ENCODE measurements at regions not wholly inside any gene's neighbourhood (a gene's known extent, or its start where the extent isn't known, plus 50 kb on each side); places are given as distances from the start of the nearest gene placed in this dataset.

GRCh38 chr2:239585422-239585821, 184.6 kb upstream of the HDAC4 start:
- Histone ChIP-seq H3K9me3 (replicated peaks in 1 of 2; ENCODE audit: control insufficient read depth in 1 of 2, insufficient read depth in 1 of 2, low read length in 2 of 2) (no peaks in the 10 kb centered on the region), H3K27me3 (ENCODE audit: control insufficient read depth in 2 of 2, insufficient read depth in 2 of 2, low read length in 2 of 2) (no peaks in the 10 kb centered on the region), H3K4me2 (replicated peaks; ENCODE audit: extremely low read depth, low read length, poor library complexity, severe bottlenecking) (no peak overlapping the region), H3K4me1 (ENCODE audit: control insufficient read depth in 1 of 2, insufficient read depth in 2 of 2, low read length in 2 of 2) (peaks cover 30 to 36% of the 10 kb centered on the region in 2 donors), H3K36me3 (replicated peaks in 1 of 2; ENCODE audit: control insufficient read depth in 1 of 2, insufficient read depth in 2 of 2, low read length in 2 of 2) (no peaks in the 10 kb centered on the region), H3K79me2 (ENCODE audit: insufficient read depth, low read length) (no peaks in the 10 kb centered on the region), H3K27ac (ENCODE audit: low read depth in 1 of 2, low read length in 2 of 2) (no peak overlapping the region), H3K4me3 (replicated peaks in 1 of 3; ENCODE audit: low read depth in 2 of 3, low read length in 3 of 3) (no peak overlapping the region), H3K9ac (ENCODE audit: insufficient read depth, low read length, poor library complexity, severe bottlenecking) (no peak overlapping the region), H2AFZ (ENCODE audit: insufficient read depth, low read depth, low read length, poor library complexity, severe bottlenecking) (no peak overlapping the region), H4K20me1 (ENCODE audit: insufficient read depth, low read length) (no peaks in the 10 kb centered on the region)
- no peak overlapping the region for H3K4me3 Mint-ChIP-seq
- H3K27ac Mint-ChIP-seq, result no peak overlapping the region
- no peak for TF ChIP-seq CTCF (IDR thresholded peaks at IDR 0.05)
- no peak for DNase-seq
- WGBS (ENCODE audit: insufficient coverage), result 81% methylated on average over 9 of the region's 10 CpGs
- peaks cover 4 to 10% (median 7%) of the 10 kb centered on the region in 3 donors for H3K27me3 Mint-ChIP-seq (ENCODE audit: low read depth in 3 of 3)
- intact Hi-C loops (cut with micrococcal nuclease), result no loop called here
- H3K36me3 Mint-ChIP-seq, result peaks cover 0 to 2% of the 10 kb centered on the region in 2 donors
- H3K4me1 Mint-ChIP-seq, result peaks cover 31% of the 10 kb centered on the region
- H3K9me3 Mint-ChIP-seq, result no peaks in the 10 kb centered on the region

GRCh38 chr2:239584986-239585385, 184.2 kb upstream of the HDAC4 start:
- no peak for TF ChIP-seq CTCF (IDR thresholded peaks at IDR 0.05)
- H3K4me1 Mint-ChIP-seq, result peaks cover 31% of the 10 kb centered on the region
- no peak for DNase-seq
- H3K36me3 Mint-ChIP-seq, result peaks cover 0 to 2% of the 10 kb centered on the region in 2 donors
- peak overlapping the region in 1 of 7 donors; percentile 25 for H3K27ac Mint-ChIP-seq
- Histone ChIP-seq H3K36me3 (replicated peaks in 1 of 2; ENCODE audit: control insufficient read depth in 1 of 2, insufficient read depth in 2 of 2, low read length in 2 of 2) (no peaks in the 10 kb centered on the region), H3K4me1 (ENCODE audit: control insufficient read depth in 1 of 2, insufficient read depth in 2 of 2, low read length in 2 of 2) (peaks cover 30 to 36% of the 10 kb centered on the region in 2 donors), H4K20me1 (ENCODE audit: insufficient read depth, low read length) (no peaks in the 10 kb centered on the region), H3K27me3 (ENCODE audit: control insufficient read depth in 2 of 2, insufficient read depth in 2 of 2, low read length in 2 of 2) (no peaks in the 10 kb centered on the region), H2AFZ (ENCODE audit: insufficient read depth, low read depth, low read length, poor library complexity, severe bottlenecking) (no peak overlapping the region), H3K4me3 (replicated peaks in 1 of 3; ENCODE audit: low read depth in 2 of 3, low read length in 3 of 3) (no peak overlapping the region), H3K4me2 (replicated peaks; ENCODE audit: extremely low read depth, low read length, poor library complexity, severe bottlenecking) (no peak overlapping the region), H3K79me2 (ENCODE audit: insufficient read depth, low read length) (no peaks in the 10 kb centered on the region), H3K9me3 (replicated peaks in 1 of 2; ENCODE audit: control insufficient read depth in 1 of 2, insufficient read depth in 1 of 2, low read length in 2 of 2) (no peaks in the 10 kb centered on the region), H3K27ac (ENCODE audit: low read depth in 1 of 2, low read length in 2 of 2) (no peak overlapping the region), H3K9ac (ENCODE audit: insufficient read depth, low read length, poor library complexity, severe bottlenecking) (no peak overlapping the region)
- no peak overlapping the region for H3K4me3 Mint-ChIP-seq
- H3K27me3 Mint-ChIP-seq (ENCODE audit: low read depth in 3 of 3), result peaks cover 4 to 10% (median 7%) of the 10 kb centered on the region in 3 donors
- no peaks in the 10 kb centered on the region for H3K9me3 Mint-ChIP-seq
- intact Hi-C loops (cut with micrococcal nuclease), result no loop called here
- WGBS (ENCODE audit: insufficient coverage), result 93% methylated on average over 3 of the region's 3 CpGs
